ENCODE measurements at regions not wholly inside any gene's neighbourhood (a gene's known extent, or its start where the extent isn't known, plus 50 kb on each side); places are given as distances from the start of the nearest gene placed in this dataset.
A peak's percentile ranks its signal among the peaks of the same experiment; 100 is the strongest.

DNA sequence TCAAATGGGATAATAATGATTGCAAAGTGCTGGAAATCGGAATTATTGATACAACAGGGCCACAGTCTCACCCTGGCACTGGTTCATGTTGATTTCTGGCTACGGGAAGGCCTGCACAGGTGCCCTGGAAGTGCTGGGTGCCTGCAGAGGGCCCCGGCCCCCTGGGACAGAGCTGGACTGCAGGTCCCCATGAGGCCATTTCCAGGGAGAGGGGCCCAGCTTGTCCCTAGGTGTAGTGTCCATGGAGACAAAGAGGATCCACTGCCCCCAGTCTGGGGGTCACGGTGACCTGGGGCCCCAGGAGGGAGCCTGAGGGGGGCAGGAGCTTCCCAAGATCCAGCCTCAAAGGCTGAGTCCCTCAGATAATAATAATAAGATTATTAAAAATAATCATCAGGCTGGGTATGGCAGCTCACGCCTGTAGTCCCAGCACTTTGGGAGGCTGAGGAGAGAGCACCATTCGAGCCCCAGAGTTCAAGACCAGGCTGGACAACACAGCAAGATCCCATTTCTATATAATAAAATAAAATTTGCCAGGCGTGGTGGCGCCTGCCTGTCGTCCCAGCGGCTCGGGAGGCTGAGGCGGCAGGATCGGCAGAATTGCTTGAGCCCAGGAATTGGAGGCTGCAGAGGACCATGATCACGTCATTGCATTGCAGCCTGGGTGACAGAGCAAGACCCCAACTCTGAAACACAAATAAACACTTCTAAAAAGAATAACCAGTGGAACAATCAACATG is 98.1 kb downstream of the MICALL2 start:
- DNase-seq: no peak

GRCh38 chr7:1361756-1362125 is 97.5 kb downstream of the MICALL2 start:
- no peak for DNase-seq

- DNase-seq: no peak
These were observed 97.0 kb downstream of the MICALL2 start for GRCh38 chr7:1362301-1362700.

- DNase-seq: no peak
These were observed 95.0 kb downstream of the MICALL2 start for GRCh38 chr7:1364068-1364905.

- no peak for DNase-seq
These were observed 94.2 kb downstream of the MICALL2 start for GRCh38 chr7:1364906-1365570.

DNA sequence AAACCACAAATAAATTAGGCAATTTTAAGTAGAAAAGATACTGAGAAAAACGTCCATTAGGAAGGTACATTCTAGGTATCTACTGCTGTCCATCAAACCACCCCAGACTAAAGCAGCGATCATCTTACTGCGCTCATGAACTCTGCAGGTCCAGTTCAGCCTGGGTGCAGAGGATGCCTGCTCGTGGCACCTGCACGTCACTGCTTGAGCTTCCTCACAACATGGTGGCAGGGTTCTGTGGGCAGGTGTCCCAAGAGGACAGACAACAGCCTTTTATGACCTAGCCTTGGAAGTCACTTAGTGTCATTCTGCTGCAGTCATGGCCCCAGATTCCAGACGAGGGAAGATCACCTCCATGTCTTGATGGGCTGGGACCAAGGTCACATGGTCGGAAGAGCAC is 93.4 kb downstream of the MICALL2 start:
- DNase-seq: no peak

- DNase-seq: no peak
These were observed 92.4 kb downstream of the MICALL2 start for GRCh38 chr7:1366801-1367405.

- DNase-seq: no peak
These were observed 91.6 kb downstream of the MICALL2 start for GRCh38 chr7:1367501-1368183.

DNA sequence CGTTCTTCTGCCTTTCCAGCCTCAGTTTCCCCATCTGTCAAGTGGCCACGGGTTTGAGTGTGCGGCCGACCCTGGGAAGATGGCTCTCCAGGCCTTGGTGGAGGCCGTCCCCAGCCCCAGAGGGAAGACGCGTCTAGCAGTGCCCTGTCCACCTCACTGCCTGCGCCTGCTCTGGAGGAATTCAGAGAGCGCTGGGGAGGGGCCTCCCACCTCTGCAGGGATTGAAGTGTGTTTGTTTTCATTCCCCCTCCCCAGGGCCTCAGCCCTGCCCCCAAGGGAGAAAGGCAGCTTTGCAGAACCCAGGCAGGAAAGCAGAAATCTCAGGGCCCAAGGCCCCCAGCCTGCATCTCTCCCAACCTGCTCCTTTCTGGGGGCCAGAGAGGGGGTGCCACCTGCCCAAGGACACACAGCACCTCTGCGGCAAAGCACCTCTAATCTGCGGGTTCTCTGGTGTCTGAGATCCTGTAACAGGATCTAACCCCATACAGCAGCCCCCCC is 91.0 kb downstream of the MICALL2 start:
- no peak for DNase-seq

DNA sequence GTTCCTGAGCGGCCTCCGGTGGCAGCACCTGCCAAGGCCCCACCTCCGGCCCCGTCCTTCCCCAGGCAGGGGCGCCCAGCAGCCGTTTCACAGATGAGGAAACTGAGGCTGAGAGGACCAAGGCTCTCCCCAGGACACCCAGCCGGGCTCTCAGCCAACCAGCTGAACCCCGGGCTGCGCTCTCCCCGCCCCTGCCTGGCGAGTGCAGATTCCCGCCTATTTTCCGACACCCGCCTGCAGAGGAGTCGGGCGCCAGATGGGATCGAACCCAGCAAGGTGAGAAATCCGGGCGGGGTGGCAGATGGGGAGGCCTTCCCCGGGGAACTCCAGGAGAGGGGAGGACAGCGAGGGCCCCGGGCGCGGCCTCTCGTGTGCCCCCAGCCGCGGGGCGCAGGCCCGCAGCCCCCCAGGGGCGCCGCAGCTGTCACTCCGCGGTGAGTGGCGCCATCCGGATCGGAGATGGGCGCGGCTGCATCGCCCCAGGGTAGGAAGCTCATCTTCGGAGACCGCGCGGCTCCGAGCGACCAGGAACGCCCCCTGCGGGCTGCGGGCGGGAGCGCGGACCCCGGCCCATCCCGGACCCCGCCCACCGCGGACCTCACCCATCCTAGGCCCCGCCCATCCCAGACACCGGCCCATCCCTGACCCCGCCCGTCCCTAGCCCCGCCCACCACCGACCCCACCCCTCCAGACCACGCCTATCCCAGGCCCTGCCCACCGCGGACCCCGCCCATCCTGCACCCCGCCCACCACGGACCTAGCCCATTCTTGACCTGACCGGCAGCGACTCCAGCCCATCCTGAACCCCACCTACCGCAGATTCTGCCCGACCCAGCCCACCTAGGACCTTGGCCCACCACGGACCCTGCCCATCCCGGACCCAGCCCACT is 90.3 kb downstream of the MICALL2 start:
- DNase-seq: peak; percentile 45 to 49

DNA sequence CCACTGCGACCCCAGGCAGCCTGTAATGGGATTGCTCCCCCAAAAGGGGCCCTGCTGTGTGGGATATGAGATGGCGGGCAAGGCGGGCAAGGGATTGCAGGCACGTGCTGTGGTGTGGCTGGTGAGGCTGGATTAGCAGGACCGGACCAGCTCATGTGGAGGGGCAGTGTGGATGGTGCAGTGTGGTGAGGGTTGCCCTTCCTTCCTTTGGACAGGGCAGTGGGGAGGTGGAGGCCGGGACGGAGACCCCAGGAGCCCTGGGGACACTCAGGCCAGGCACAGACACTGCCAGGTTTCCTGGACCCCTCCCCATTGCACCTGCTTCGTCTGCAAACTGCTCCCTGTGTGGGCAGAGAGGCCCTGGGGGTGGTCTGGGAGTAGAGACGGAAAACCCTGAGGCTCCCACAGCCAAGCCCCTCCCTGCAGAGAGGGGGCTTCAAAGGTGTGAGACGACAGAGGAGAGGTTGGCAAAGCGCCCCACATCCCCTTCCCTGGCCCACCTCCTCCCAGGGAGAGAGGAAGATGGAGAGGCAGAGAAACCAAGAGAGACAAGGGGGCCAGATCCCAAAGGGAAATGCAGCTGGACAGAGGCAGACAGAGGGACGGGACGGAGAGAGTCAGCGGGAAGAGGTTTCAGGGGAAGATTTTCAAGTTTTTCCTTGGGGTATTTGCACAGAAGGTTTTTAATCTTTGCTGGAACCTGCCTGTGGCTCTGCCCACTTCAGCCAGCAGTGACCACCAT is 89.2 kb downstream of the MICALL2 start:
- no peak for DNase-seq

DNA sequence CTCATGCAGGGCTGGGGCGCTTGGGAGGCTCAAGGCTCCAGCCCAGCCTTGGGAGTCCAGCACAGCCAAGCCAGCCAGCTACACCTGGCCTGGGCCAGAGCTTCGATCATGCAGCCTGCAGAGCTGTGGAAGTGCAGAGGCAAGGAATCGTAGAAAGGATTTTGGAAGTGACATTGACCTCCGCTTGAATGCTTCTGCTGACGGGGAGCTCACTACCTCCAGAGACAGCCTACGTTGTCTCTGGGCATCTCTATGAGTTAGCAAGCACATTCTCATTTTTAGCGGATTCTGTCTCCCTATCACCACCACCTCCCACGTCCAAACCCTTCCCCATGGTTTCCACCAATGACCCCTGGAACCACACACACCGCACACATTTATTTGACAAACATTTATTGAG is 88.5 kb downstream of the MICALL2 start:
- DNase-seq: no peak

- no peak for DNase-seq
These were observed 87.2 kb downstream of the MICALL2 start for GRCh38 chr7:1372063-1372462.

GRCh38 chr7:1372671-1373379 is 86.4 kb downstream of the MICALL2 start:
- no peak for DNase-seq

DNA sequence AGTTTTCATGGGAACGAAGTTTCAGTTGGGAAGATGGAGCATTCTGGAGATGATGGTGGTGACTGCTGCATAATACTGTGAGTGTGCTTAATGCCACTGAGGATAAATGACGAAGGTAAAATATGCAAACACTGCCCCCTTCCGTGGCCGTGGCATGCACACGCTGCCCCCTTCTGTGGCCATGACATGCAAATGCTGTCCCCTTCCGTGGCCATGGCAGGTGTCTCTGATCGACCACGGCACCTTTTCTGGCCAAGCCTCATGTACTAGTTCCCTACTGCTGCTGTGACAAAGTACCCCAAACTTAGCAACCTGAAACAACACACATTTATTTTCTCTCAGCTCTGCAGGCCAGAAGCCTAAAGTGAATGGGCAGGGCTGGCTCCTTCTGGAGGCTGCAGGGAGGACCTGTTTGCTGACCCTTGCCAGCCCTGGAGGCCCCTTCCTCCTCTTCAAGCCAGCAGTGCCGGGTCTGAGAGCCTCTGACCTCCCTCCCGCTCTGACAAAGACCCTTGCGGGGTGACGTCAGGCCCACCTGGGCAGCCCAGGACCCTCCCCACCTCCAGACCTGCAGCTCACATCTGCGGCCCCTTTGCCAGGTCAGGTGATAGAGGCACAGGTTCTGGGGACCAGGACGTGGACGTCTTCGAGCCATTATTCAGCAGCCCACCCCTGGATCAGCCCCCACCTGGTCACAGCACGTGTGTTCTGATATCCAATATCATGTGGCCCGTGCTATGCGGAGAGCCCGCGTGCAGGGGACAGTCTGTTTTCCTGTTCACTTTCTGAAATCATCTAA is 82.0 kb downstream of the MICALL2 start:
- no peak for DNase-seq

GRCh38 chr7:1378610-1379601 is 80.4 kb downstream of the MICALL2 start:
- no peak for DNase-seq

DNA sequence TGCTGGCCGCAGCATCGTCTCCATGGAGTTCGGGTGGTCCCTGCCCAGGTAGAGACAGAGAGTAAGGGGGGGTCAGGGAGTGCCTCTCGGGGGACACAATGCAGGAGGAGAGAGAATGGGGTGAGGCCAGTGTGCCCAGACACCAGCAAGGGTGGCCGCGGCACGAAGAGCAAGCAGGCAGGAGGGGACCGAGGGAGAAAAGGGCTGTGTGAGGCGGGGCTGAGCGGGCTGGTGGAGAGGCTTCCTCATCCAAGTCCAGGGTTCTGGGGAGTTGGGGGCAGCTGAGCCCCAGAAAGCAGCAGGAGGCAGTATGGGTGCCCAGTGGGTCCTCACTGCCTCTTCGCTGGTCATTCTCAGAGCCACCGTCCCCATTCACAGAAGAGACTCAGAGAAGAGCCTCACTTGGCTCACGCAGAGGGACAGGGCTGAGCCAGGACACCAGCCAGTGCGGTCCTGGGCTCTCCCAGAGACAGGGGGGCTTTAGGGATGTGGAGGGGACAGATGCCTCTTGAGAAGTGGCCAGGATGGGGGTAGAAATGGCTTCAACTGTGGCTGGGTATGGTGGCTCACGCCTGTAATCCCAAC is 78.9 kb downstream of the MICALL2 start:
- no peak for DNase-seq

All from activated CD4-positive, alpha-beta T cell treated with anti-CD3 and anti-CD28 coated beads, Interleukin-2, amount 50 U/mL, for 48 hours (primary cell).